Lower leg skin (tissue), 4 donors: ENCODE measurements at regions not wholly inside any gene's neighbourhood (a gene's known extent, or its start where the extent isn't known, plus 50 kb on each side); places are given as distances from the start of the nearest gene placed in this dataset.

Experiments
- DNase-seq, 2 donors: peaks; one replicate each; pipeline ENCODE4 v3.0.0-alpha.2; 2019; ENCODE audit warnings: low spot score in 2 of 2
- H3K4me3 ChIP-seq: fragments of 200-600 bp; sonication (generic); 2 replicates; pipeline ENCODE4 v1.5.1; 2017; ENCODE audit warnings: mild to moderate bottlenecking, low read depth; ENCODE audit not compliant: poor library complexity, severe bottlenecking
- POLR2A ChIP-seq, 2 donors: fragments of 450-650 bp; IDR thresholded peaks; one replicate each; pipeline ENCODE4 v1.6.1; 2016 to 2017; ENCODE audit warnings: antibody characterized with exemption in 2 of 2, mild to moderate bottlenecking in 1 of 2, moderate library complexity in 1 of 2
- WGBS, 2 donors: methylation state at CpG; one replicate each; pipeline ENCODE4 v1.1.5; 2018; 5-methylcytosine and 5-hydroxymethylcytosine counted together
- intact Hi-C: fragments of 100-400 bp; cut with DNase I; formaldehyde crosslinking; loops from one replicate; pipeline ENCODE4 v1.15.0; 2023; ENCODE audit warnings: low total_unique reads
- TF ChIP-seq, protein P1 (sequence below), 3 donors: fragments of 450-650 bp; IDR thresholded peaks; one replicate each; pipeline ENCODE4 v1.5.1; 2016; ENCODE audit warnings: antibody characterized with exemption in 3 of 3, mild to moderate bottlenecking in 3 of 3, moderate library complexity in 2 of 3

DNA sequence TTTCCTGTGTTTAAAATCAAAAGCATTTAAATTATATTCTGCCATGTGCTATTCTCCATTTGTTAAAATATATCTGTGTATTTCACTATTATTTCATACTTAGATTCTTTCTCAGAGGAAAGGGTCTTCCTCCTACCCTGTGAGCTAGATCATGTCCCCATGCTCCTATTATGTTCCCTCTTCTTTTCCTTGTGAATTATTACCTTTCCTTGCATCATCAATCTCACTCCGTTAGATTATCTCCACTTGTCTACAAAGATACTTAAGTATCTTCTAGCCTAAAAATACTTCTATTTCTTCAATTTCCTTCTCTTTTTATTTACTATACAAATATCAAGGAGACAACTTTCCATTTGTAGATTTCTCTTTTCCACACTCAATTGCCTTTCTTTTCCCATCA is 146.5 kb downstream of the FOXG1 start:
- 73 to 87% methylated on average over 1 of the region's 1 CpG for WGBS, 2 donors
- TF ChIP-seq, protein P1, sequence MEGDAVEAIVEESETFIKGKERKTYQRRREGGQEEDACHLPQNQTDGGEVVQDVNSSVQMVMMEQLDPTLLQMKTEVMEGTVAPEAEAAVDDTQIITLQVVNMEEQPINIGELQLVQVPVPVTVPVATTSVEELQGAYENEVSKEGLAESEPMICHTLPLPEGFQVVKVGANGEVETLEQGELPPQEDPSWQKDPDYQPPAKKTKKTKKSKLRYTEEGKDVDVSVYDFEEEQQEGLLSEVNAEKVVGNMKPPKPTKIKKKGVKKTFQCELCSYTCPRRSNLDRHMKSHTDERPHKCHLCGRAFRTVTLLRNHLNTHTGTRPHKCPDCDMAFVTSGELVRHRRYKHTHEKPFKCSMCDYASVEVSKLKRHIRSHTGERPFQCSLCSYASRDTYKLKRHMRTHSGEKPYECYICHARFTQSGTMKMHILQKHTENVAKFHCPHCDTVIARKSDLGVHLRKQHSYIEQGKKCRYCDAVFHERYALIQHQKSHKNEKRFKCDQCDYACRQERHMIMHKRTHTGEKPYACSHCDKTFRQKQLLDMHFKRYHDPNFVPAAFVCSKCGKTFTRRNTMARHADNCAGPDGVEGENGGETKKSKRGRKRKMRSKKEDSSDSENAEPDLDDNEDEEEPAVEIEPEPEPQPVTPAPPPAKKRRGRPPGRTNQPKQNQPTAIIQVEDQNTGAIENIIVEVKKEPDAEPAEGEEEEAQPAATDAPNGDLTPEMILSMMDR (IDR thresholded peaks at IDR 0.05), result no peak
- no peak for TF ChIP-seq POLR2A (IDR thresholded peaks at IDR 0.05)
- intact Hi-C loops, result no loop called here
- H3K4me3 ChIP-seq, result no peak overlapping the region
- DNase-seq, result no peak

DNA sequence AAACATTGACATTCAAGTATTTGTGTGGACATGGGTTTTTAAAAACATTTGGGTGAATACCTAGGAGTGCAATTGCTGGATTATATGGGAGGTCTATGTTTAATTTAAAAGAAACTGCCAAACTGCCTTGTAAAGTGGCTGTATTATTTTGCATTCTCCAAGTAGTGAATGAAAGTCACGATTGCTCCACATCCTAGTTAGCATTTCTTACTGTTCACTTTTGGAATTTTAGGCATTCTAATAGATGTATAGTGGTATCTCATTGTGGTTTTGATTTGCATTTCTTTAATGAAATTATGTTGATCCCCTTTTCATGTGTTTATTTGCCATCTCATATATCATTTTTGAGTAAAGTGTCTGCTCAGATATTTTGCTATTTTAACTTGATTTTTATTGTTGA is 159.5 kb downstream of the FOXG1 start:
- no peak overlapping the region for H3K4me3 ChIP-seq
- intact Hi-C loops, result no loop called here
- WGBS, 2 donors, result 54 to 61% methylated on average over 1 of the region's 1 CpG
- DNase-seq, result no peak
- TF ChIP-seq, protein P1 (IDR thresholded peaks at IDR 0.05), result no peak
- TF ChIP-seq POLR2A (IDR thresholded peaks at IDR 0.05), result no peak

DNA sequence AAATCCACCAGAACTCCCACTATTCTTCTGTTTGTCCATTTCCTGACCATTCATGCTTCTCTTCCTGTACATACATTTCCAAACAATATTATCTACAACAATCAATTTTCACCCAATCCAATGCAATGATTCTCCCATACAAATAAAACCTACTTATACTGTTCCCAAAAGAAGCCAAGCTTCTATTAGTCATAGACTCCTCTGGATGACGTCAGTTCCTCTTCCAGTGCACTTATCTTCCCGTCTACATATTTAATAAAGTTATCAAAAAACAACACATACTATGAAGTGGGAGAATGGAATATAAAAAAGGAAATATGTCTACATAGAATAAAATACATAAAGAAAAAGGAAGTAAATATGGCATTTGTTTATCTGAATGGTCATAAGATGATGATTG is 165.4 kb downstream of the FOXG1 start:
- no peak for DNase-seq
- WGBS, 2 donors, result 51 to 75% methylated on average over 2 of the region's 2 CpGs
- H3K4me3 ChIP-seq, result no peak overlapping the region
- no peak for TF ChIP-seq POLR2A (IDR thresholded peaks at IDR 0.05)
- TF ChIP-seq, protein P1 (IDR thresholded peaks at IDR 0.05), result no peak
- intact Hi-C loops, result no loop called here

DNA sequence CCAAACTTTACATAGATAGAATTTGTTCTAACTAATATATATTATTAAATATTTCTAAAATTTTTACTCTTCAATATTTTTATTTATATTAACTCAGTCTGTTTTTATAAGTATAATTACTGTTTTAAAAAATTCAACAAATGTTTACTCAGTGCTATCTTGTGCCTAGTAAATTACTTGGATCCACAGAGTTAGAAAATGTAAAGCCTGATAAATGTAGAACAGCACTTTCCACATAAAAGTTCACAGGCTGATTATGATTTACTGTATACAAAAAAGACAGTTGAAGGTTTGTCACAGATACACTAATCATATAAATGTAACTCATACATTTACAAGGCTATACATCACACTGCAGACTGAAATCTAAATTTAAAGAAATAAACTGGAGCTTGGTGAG is 170.0 kb downstream of the FOXG1 start:
- TF ChIP-seq POLR2A (IDR thresholded peaks at IDR 0.05), result no peak
- TF ChIP-seq, protein P1 (IDR thresholded peaks at IDR 0.05), result no peak
- intact Hi-C loops, result no loop called here
- H3K4me3 ChIP-seq, result no peak overlapping the region
- DNase-seq, result no peak

DNA sequence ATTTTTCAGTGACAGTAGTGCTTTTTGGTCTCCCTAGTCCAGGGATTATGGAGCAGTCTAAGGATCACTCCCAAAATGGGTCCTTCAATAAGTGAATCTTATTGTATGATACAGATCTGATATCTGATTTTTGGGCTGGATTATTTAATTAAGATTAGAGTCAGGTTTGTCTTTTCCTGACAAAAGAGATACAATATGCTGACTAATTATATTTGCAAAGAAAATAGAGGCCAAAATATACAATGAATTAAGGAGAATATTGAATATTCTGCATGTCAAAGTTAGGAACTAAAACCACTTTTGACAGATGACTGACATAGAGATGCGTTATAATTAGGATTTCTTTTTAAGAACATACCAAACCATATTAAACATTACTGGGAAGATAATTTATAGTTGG is 175.2 kb downstream of the FOXG1 start:
- no peak overlapping the region for H3K4me3 ChIP-seq
- DNase-seq, result no peak
- no peak for TF ChIP-seq POLR2A (IDR thresholded peaks at IDR 0.05)
- TF ChIP-seq, protein P1 (IDR thresholded peaks at IDR 0.05), result no peak
- WGBS, 2 donors, result 92 to 93% methylated on average over 1 of the region's 1 CpG
- intact Hi-C loops, result no loop called here

DNA sequence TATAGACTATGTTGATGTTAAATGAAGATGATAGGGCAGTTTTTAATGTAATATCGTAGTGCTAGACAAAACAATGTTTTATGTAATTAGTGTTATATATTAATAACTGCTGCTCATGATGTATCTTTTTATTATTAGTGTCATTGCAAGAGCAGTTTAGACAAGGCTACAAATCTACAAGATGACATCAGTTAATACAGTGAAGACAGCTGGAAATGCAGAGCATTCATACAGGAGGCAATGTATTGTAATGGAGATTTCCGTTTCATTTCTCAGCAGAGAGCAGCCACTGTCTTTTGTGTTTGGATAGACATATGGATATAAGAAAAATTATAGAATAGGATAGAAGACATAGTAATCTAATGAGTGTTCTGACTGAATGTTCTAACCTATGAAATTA is 178.0 kb downstream of the FOXG1 start:
- no peak for DNase-seq
- H3K4me3 ChIP-seq, result no peak overlapping the region
- 78 to 83% methylated on average over 2 of the region's 2 CpGs for WGBS, 2 donors
- intact Hi-C loops, result no loop called here
- TF ChIP-seq, protein P1 (IDR thresholded peaks at IDR 0.05), result no peak
- no peak for TF ChIP-seq POLR2A (IDR thresholded peaks at IDR 0.05)
